ENCODE measurements at regions not wholly inside any gene's neighbourhood (a gene's known extent, or its start where the extent isn't known, plus 50 kb on each side); places are given as distances from the start of the nearest gene placed in this dataset.

DNA sequence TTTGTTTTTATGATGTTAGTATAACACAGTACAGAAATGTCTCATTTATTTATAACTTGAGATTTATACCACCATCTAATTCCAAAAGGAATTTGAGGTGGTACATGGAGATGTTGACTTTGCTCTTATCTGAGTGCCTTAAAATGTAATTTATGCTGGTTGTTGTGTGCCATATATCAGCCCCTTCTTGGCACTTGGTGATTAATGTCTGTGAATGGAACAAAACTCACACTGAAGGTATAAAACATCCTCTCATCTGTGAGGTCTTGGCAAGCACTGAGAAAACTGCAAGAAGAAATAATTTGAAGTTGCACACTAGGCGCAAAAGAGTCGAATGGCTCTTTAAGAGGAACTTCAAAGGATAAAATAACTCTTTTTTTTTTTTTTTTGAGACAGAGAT, 240.4 kb downstream of the B3GLCT start:
- 51 to 77% (median 57%) methylated on average over 2 of the region's 2 CpGs for WGBS, 4 donors
- no peaks in the 10 kb centered on the region for H3K4me1 ChIP-seq (replicated peaks in 1 of 2)
- H3K27me3 ChIP-seq, result peaks cover 4% of the 10 kb centered on the region
- no peak overlapping the region for H3K4me3 ChIP-seq
- H3K27ac ChIP-seq, result no peak overlapping the region
- TF ChIP-seq, protein P1, sequence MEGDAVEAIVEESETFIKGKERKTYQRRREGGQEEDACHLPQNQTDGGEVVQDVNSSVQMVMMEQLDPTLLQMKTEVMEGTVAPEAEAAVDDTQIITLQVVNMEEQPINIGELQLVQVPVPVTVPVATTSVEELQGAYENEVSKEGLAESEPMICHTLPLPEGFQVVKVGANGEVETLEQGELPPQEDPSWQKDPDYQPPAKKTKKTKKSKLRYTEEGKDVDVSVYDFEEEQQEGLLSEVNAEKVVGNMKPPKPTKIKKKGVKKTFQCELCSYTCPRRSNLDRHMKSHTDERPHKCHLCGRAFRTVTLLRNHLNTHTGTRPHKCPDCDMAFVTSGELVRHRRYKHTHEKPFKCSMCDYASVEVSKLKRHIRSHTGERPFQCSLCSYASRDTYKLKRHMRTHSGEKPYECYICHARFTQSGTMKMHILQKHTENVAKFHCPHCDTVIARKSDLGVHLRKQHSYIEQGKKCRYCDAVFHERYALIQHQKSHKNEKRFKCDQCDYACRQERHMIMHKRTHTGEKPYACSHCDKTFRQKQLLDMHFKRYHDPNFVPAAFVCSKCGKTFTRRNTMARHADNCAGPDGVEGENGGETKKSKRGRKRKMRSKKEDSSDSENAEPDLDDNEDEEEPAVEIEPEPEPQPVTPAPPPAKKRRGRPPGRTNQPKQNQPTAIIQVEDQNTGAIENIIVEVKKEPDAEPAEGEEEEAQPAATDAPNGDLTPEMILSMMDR (IDR thresholded peaks at IDR 0.05), result no peak
- TF ChIP-seq POLR2A (IDR thresholded peaks at IDR 0.05), result no peak
- no peak for DNase-seq
- no peaks in the 10 kb centered on the region for H3K9me3 ChIP-seq (replicated peaks in 1 of 3)
- H3K36me3 ChIP-seq (replicated peaks in 1 of 2), result no peaks in the 10 kb centered on the region
- intact Hi-C loops (cut with DNase I), result no loop called here

DNA sequence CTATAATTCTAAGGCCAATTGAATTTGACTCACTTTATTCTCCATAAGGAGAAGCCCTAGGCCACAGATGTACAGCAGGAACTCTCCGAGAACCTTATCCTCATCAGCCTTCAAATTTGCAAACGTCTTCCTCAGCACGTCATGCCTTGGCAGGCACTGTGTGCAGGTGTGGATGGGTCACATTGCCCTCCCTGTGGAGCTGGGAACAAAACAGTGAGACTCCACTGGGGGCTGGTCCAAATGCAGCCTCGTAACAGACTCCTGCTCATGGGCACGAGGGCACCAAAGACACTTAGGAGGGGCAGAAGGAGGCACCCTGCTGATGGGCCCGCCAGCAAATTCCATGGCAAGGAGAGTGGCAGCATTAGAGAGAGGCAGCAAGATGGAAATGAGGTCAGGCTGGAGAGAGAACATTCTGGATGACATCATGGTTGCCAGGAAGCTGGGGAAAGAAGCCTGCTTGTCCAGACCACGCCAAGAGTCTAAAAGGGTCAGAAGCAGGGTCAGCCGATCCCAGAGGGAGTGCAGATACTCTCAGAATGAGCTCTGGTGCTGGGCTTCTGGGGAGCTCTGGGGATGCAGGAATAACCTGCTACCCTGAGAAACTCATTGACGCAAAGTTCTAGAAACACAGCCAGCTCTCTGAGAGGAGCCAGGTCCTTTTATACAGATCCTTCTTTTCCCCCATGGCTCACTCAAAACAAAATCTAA, 242.2 kb downstream of the B3GLCT start:
- no peak overlapping the region for H3K4me3 ChIP-seq
- intact Hi-C loops (cut with DNase I), result no loop called here
- peak in 6 of 7 donors; percentile 3 to 58 (median 26) for DNase-seq
- no peaks in the 10 kb centered on the region for H3K36me3 ChIP-seq (replicated peaks in 1 of 2)
- TF ChIP-seq, protein P1 (IDR thresholded peaks at IDR 0.05), result no peak
- TF ChIP-seq POLR2A (IDR thresholded peaks at IDR 0.05), result no peak
- H3K9me3 ChIP-seq (replicated peaks in 1 of 3), result no peaks in the 10 kb centered on the region
- peaks cover 4% of the 10 kb centered on the region for H3K27me3 ChIP-seq
- H3K4me1 ChIP-seq (replicated peaks in 1 of 2), result no peaks in the 10 kb centered on the region
- H3K27ac ChIP-seq, result no peak overlapping the region
- WGBS, 4 donors, result 58 to 73% (median 70%) methylated on average over 7 to 9 of the region's 9 CpGs

DNA sequence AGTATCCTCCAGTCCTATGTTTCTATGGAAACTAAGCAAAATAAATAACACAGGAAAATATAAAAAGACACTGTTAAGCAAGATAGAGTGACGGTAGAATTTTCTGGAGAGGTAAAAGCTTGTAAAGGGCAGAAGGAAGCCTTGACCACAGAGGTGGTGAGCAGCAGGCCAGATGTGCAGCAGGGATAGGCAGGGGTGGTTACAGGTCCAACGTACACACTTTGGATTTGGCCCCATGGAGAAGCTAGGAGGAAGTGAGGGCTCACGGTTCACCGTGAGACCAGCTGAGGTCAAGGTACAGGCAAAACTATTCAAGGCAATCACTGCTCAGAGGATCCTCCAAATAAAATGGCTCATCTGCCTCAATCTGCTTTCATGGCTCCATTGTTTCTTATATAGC, 242.8 kb downstream of the B3GLCT start:
- Histone ChIP-seq H3K4me1 (replicated peaks in 1 of 2) (no peaks in the 10 kb centered on the region), H3K27ac (no peak overlapping the region), H3K27me3 (peaks cover 4% of the 10 kb centered on the region), H3K4me3 (no peak overlapping the region), H3K36me3 (replicated peaks in 1 of 2) (no peaks in the 10 kb centered on the region), H3K9me3 (replicated peaks in 1 of 3) (no peaks in the 10 kb centered on the region)
- WGBS, 4 donors, result 38 to 50% (median 41%) methylated on average over 4 of the region's 4 CpGs
- intact Hi-C loops (cut with DNase I), result no loop called here
- DNase-seq, result no peak
- no peak for TF ChIP-seq POLR2A (IDR thresholded peaks at IDR 0.05)
- TF ChIP-seq, protein P1 (IDR thresholded peaks at IDR 0.05), result no peak

DNA sequence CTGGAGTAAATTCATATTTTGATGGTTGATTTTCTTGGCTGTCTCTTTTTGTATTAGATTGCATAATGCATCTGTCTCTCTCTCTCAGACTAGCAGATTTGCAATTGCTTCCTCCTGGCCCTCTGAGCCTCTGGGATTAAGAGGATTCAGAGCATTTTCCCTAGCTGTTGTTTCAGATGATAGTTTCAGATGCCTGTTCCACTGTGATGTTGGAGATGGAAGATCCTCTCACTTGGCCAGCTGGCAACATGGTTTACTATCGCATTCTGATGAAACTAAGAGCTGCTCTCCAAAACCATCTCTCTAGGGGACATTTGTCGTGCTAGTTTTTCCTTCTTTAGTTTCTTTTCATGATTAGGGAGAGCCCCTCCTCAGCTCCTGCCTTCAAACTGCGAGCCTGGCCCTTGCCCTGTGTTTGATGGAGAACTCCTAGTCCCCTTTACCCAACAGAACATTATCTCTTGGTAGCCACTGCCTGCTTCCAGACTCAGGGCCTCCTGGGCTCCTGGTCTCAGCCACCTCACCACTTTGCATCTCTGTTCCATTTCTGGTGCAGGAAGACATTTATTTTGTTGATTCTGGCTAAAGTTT, 244.6 kb downstream of the B3GLCT start:
- no peaks in the 10 kb centered on the region for H3K27me3 ChIP-seq
- no peaks in the 10 kb centered on the region for H3K36me3 ChIP-seq (replicated peaks in 1 of 2)
- H3K4me3 ChIP-seq, result no peak overlapping the region
- intact Hi-C loops (cut with DNase I), result no loop called here
- DNase-seq, result peak in 1 of 7 donors; percentile 17
- H3K9me3 ChIP-seq (replicated peaks in 1 of 3), result no peaks in the 10 kb centered on the region
- WGBS, 4 donors, result 59 to 69% (median 66%) methylated on average over 3 of the region's 3 CpGs
- TF ChIP-seq, protein P1 (IDR thresholded peaks at IDR 0.05), result no peak
- no peaks in the 10 kb centered on the region for H3K4me1 ChIP-seq (replicated peaks in 1 of 2)
- no peak overlapping the region for H3K27ac ChIP-seq

All from adrenal gland (tissue), 9 donors.